SK-N-SH (cell line): ENCODE measurements at regions not wholly inside any gene's neighbourhood (a gene's known extent, or its start where the extent isn't known, plus 50 kb on each side); places are given as distances from the start of the nearest gene placed in this dataset.

Experiments used
- CTCF ChIA-PET: fragments of 300-600, 350-600 bp; formaldehyde crosslinking; extraction: SDS; loops from one replicate; lab custom pipeline; 2021; lab: Yijun Ruan, JAX
- POLR2A ChIA-PET: fragments of 350-600 bp; sonication (Branson Sonifier 250); formaldehyde crosslinking; extraction: SDS; loops from one replicate; lab custom pipeline; 2020; ENCODE audit warnings: antibody characterized with exemption, inconsistent platforms; lab: Yijun Ruan, JAX
- DNase-seq: peaks from one replicate; pipeline ENCODE4 v3.0.0; 2012
- H2AFZ ChIP-seq: fragments of 200-600 bp; sonication (generic); 2 replicates; pipeline ENCODE4 v1.8.1; 2016; ENCODE audit warnings: antibody characterized with exemption, mild to moderate bottlenecking, low read depth
- H3F3A ChIP-seq: fragments of 200-600 bp; sonication (generic); replicated peaks from 2 replicates; pipeline ENCODE3; 2016; ENCODE audit warnings: antibody characterized with exemption, mild to moderate bottlenecking; ENCODE audit not compliant: insufficient read depth
- H3K27ac ChIP-seq, 2 experiments: fragments of 200-500 bp in 1 of 2; fragments of 200-600 bp in 1 of 2; sonication (Bioruptor generic) in 1 of 2; sonication (generic), shearing (Covaris generic) in 1 of 2; 2 replicates each; pipeline versions ENCODE4 v1.5.1 to v1.6.1; 2014 to 2016; ENCODE audit warnings: low read depth in 2 of 2, inconsistent platforms in 1 of 2, low read length in 1 of 2, mild to moderate bottlenecking in 1 of 2, mixed read lengths in 1 of 2
- H3K27me3 ChIP-seq: fragments of 200-600 bp; sonication (generic), shearing (Covaris generic); 2 replicates; pipeline ENCODE4 v1.6.1; 2016; ENCODE audit warnings: mixed run types; ENCODE audit not compliant: insufficient read depth
- H3K36me3 ChIP-seq, 2 experiments: fragments of 200-500 bp in 1 of 2; fragments of 200-600 bp in 1 of 2; sonication (Bioruptor generic) in 1 of 2; sonication (generic) in 1 of 2; replicated peaks in 1 of 2; 2 replicates each; pipeline versions ENCODE3 to v1.5.1; 2014 to 2016; ENCODE audit warnings: low read length in 1 of 2, mild to moderate bottlenecking in 1 of 2; ENCODE audit not compliant: insufficient read depth in 2 of 2, control insufficient read depth in 1 of 2
- H3K4me1 ChIP-seq, 2 experiments: fragments of 200-500 bp in 1 of 2; fragments of 200-600 bp in 1 of 2; sonication (Bioruptor generic) in 1 of 2; sonication (generic), shearing (Covaris generic) in 1 of 2; 2 replicates each; pipeline versions ENCODE4 v1.5.1 to v1.6.1; 2014 to 2016; ENCODE audit warnings: low read depth in 1 of 2, low read length in 1 of 2, mixed run types in 1 of 2; ENCODE audit not compliant: insufficient read depth in 2 of 2, control insufficient read depth in 1 of 2
- H3K4me2 ChIP-seq: fragments of 200-600 bp; sonication (generic), shearing (Covaris generic); 2 replicates; pipeline ENCODE4 v1.6.1; 2017; ENCODE audit warnings: mixed run types
- H3K4me3 ChIP-seq, 2 experiments: fragments of 200-500 bp in 1 of 2; fragments of 200-600 bp in 1 of 2; sonication (Bioruptor generic) in 1 of 2; sonication (generic), shearing (Covaris generic) in 1 of 2; 2 replicates each; pipeline versions ENCODE4 v1.5.1 to v1.8.1; 2014 to 2016; ENCODE audit warnings: low read depth in 2 of 2, inconsistent platforms in 1 of 2, low read length in 1 of 2, mild to moderate bottlenecking in 1 of 2, mixed read lengths in 1 of 2, moderate library complexity in 1 of 2
- H3K79me2 ChIP-seq: fragments of 200-600 bp; sonication (generic); 2 replicates; pipeline ENCODE4 v1.8.1; 2017; ENCODE audit warnings: mild to moderate bottlenecking; ENCODE audit not compliant: insufficient read depth
- H3K9ac ChIP-seq: fragments of 200-600 bp; sonication (generic); 2 replicates; pipeline ENCODE4 v1.6.1; 2017; ENCODE audit warnings: mixed run types
- H3K9me2 ChIP-seq: fragments of 200-600 bp; sonication (generic); 2 replicates; pipeline ENCODE4 v1.6.1; 2017; ENCODE audit warnings: mixed run types
- H3K9me3 ChIP-seq: fragments of 200-600 bp; sonication (generic); 2 replicates; pipeline ENCODE4 v1.6.1; 2017; ENCODE audit warnings: mixed run types, mild to moderate bottlenecking, moderate library complexity
- H4K20me1 ChIP-seq: fragments of 200-600 bp; sonication (generic); 2 replicates; pipeline ENCODE4 v1.6.1; 2017; ENCODE audit warnings: mild to moderate bottlenecking, mixed run types; ENCODE audit not compliant: insufficient read depth
- ELF1 ChIP-seq: IDR thresholded peaks from 2 replicates; pipeline ENCODE4 v1.4.0; 2012
- EP300 ChIP-seq, 2 experiments: IDR thresholded peaks; 2 replicates each; pipeline versions ENCODE4 v1.4.0 to v1.6.1; 2012; ENCODE audit warnings: borderline replicate concordance in 1 of 2, low read depth in 1 of 2, low read length in 1 of 2
- FOSL2 ChIP-seq: IDR thresholded peaks from 2 replicates; pipeline ENCODE4 v1.4.0; 2012; ENCODE audit warnings: low read depth, mild to moderate bottlenecking, moderate library complexity, borderline replicate concordance
- GATA2 ChIP-seq: sonication (generic); formaldehyde crosslinking; IDR thresholded peaks from 2 replicates; pipeline ENCODE4 v1.5.0; 2020; ENCODE audit warnings: mild to moderate bottlenecking, missing genetic modification reagents
- JUND ChIP-seq: IDR thresholded peaks from 2 replicates; pipeline ENCODE4 v1.4.0; 2012
- MEF2A ChIP-seq: IDR thresholded peaks from 2 replicates; pipeline ENCODE4 v1.4.0; 2012; ENCODE audit warnings: low read depth, borderline replicate concordance
- NFIC ChIP-seq: IDR thresholded peaks from 2 replicates; pipeline ENCODE4 v1.4.0; 2012; ENCODE audit warnings: borderline replicate concordance
- PBX3 ChIP-seq: IDR thresholded peaks from 2 replicates; pipeline ENCODE4; 2012
- RFX5 ChIP-seq: IDR thresholded peaks from 2 replicates; pipeline ENCODE4 v1.6.1; 2012; ENCODE audit warnings: mild to moderate bottlenecking, improper control_type of control experiment, low read length
- SMC3 ChIP-seq: IDR thresholded peaks from 2 replicates; pipeline ENCODE4 v1.6.1; 2012; ENCODE audit warnings: low read depth, low read length, improper control_type of control experiment
- TCF12 ChIP-seq: IDR thresholded peaks from 2 replicates; pipeline ENCODE4 v1.4.0; 2012
- WGBS: methylation state at CpG from one replicate; pipeline ENCODE4 v1.1.6; 2017; ENCODE audit warnings: low lambda C conversion rate; 5-methylcytosine and 5-hydroxymethylcytosine counted together
- TF ChIP-seq, protein P1 (sequence below): fragments of 150-350 bp; IDR thresholded peaks from 2 replicates; pipeline ENCODE4 v1.6.1; 2017; ENCODE audit warnings: antibody characterized with exemption, low read length, low read depth, borderline replicate concordance
- TF ChIP-seq, protein P2 (sequence below): IDR thresholded peaks from 2 replicates; pipeline ENCODE4 v1.4.0; 2012; ENCODE audit warnings: low read depth, borderline replicate concordance
- TF ChIP-seq, protein P3 (sequence below): IDR thresholded peaks from 2 replicates; pipeline ENCODE4 v1.6.1; 2012; ENCODE audit warnings: mild to moderate bottlenecking, low read depth, low read length, moderate library complexity

DNA sequence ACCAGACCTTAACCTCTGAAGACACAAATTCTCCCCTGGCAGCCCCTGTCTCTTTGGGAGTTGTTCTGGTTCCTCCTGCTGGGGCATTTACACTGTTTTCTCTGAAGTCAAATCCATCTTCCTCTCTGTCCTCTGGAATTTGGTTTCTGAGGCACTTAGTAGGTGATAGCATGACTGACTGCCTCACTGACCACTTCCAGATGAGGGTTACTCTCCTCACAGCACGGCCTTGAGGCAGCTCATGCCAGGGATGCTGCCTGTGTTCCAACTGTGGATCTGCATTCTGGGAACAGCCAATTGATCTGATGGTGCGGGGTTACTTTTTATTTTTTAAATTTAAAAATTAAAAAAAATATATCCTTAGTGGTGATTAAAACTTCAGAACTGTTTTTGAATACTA is 140.9 kb upstream of the ROPN1 start:
- no peaks in the 10 kb centered on the region for H3K9me2 ChIP-seq

More for the DNA sequence above, 140.9 kb upstream of the ROPN1 start:
- Histone ChIP-seq H3K9ac (no peak overlapping the region), H3K4me3 (no peak overlapping the region), H2AFZ (no peak overlapping the region), H3K4me1 (peaks cover 0 to 11% of the 10 kb centered on the region in 2 experiments; a peak in 2 of 4 replicates)
- 88% methylated on average over 2 of the region's 2 CpGs for WGBS
- no peak for DNase-seq
- TF ChIP-seq FOSL2 (no peak), PBX3 (no peak), JUND (no peak), NFIC (no peak), GATA2 (no peak), EP300 (IDR thresholded peaks at IDR 0.05; ENCODE audit: borderline replicate concordance in 1 of 2, low read depth in 1 of 2, low read length in 1 of 2) (no peak), ELF1 (no peak), MEF2A (no peak), RFX5 (no peak), TCF12 (no peak), SMC3 (no peak)
- TF ChIP-seq, protein P1, sequence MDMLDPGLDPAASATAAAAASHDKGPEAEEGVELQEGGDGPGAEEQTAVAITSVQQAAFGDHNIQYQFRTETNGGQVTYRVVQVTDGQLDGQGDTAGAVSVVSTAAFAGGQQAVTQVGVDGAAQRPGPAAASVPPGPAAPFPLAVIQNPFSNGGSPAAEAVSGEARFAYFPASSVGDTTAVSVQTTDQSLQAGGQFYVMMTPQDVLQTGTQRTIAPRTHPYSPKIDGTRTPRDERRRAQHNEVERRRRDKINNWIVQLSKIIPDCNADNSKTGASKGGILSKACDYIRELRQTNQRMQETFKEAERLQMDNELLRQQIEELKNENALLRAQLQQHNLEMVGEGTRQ: no peak
- TF ChIP-seq, protein P2, sequence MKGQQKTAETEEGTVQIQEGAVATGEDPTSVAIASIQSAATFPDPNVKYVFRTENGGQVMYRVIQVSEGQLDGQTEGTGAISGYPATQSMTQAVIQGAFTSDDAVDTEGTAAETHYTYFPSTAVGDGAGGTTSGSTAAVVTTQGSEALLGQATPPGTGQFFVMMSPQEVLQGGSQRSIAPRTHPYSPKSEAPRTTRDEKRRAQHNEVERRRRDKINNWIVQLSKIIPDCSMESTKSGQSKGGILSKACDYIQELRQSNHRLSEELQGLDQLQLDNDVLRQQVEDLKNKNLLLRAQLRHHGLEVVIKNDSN: no peak
- TF ChIP-seq, protein P3, sequence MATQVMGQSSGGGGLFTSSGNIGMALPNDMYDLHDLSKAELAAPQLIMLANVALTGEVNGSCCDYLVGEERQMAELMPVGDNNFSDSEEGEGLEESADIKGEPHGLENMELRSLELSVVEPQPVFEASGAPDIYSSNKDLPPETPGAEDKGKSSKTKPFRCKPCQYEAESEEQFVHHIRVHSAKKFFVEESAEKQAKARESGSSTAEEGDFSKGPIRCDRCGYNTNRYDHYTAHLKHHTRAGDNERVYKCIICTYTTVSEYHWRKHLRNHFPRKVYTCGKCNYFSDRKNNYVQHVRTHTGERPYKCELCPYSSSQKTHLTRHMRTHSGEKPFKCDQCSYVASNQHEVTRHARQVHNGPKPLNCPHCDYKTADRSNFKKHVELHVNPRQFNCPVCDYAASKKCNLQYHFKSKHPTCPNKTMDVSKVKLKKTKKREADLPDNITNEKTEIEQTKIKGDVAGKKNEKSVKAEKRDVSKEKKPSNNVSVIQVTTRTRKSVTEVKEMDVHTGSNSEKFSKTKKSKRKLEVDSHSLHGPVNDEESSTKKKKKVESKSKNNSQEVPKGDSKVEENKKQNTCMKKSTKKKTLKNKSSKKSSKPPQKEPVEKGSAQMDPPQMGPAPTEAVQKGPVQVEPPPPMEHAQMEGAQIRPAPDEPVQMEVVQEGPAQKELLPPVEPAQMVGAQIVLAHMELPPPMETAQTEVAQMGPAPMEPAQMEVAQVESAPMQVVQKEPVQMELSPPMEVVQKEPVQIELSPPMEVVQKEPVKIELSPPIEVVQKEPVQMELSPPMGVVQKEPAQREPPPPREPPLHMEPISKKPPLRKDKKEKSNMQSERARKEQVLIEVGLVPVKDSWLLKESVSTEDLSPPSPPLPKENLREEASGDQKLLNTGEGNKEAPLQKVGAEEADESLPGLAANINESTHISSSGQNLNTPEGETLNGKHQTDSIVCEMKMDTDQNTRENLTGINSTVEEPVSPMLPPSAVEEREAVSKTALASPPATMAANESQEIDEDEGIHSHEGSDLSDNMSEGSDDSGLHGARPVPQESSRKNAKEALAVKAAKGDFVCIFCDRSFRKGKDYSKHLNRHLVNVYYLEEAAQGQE: no peak
- TF ChIP-seq, all 33 proteins: peak for 0
- no peaks in the 10 kb centered on the region for H3K36me3 ChIP-seq
- POLR2A ChIA-PET: interaction anchor here (1.4 kb wide), 1 partner anchor 100 kb away, joined by 3 read pairs; the partner anchor contains the start of gene KALRN
- H3K27me3 ChIP-seq: no peaks in the 10 kb centered on the region
- H3F3A ChIP-seq: no peaks in the 10 kb centered on the region
- CTCF ChIA-PET: interaction anchor here (1.3 to 1.7 kb wide), 3 partner anchors 14 to 166 kb away, joined by 3 to 4 read pairs (median 3); no protein-coding TSS in a partner anchor
- no peak overlapping the region for H3K4me2 ChIP-seq
- no peak overlapping the region for H3K27ac ChIP-seq
- no peaks in the 10 kb centered on the region for H4K20me1 ChIP-seq
- peaks cover 7% of the 10 kb centered on the region; the same call in 1 of the 2 replicates for H3K79me2 ChIP-seq
- H3K9me3 ChIP-seq: no peaks in the 10 kb centered on the region
